Kidney (tissue), 13 donors: ENCODE measurements at regions not wholly inside any gene's neighbourhood (a gene's known extent, or its start where the extent isn't known, plus 50 kb on each side); places are given as distances from the start of the nearest gene placed in this dataset.

ENCODE experiments used
- DNase-seq, 5 donors: peaks; one replicate each; pipeline ENCODE4 v3.0.0-alpha.2; 2013 to 2020
- FAIRE-seq: peaks from 2 replicates; lab custom pipeline; 2012; peaks lifted over from hg19 to GRCh38; lab: Jason Lieb, UNC
- H3K27ac ChIP-seq, 2 donors: one replicate each; pipeline ENCODE4 v1.7.0; 2013; ENCODE audit warnings: low read depth in 2 of 2, low read length in 2 of 2, inconsistent platforms in 1 of 2
- H3K27me3 ChIP-seq: one replicate; pipeline ENCODE4 v1.7.1; 2013; ENCODE audit warnings: low read length, inconsistent platforms; ENCODE audit not compliant: control insufficient read depth, insufficient read depth
- H3K36me3 ChIP-seq, 3 donors: one replicate each; pipeline versions ENCODE4 v1.7.0 to v1.7.1; 2013; ENCODE audit warnings: low read length in 3 of 3, control low read depth in 1 of 3, inconsistent platforms in 1 of 3; ENCODE audit not compliant: insufficient read depth in 3 of 3, control insufficient read depth in 2 of 3
- H3K4me1 ChIP-seq, 3 donors: one replicate each; pipeline versions ENCODE4 v1.7.0 to v1.7.1; 2013; ENCODE audit warnings: low read length in 3 of 3, inconsistent platforms in 1 of 3, low read depth in 1 of 3; ENCODE audit not compliant: control insufficient read depth in 2 of 3, insufficient read depth in 2 of 3
- H3K4me3 ChIP-seq, 3 donors: one replicate each; pipeline versions ENCODE4 v1.7.0 to v1.8.1; 2013; ENCODE audit warnings: low read length in 3 of 3, control low read depth in 1 of 3, inconsistent platforms in 1 of 3
- H3K9ac ChIP-seq, 3 donors: one replicate each; pipeline versions ENCODE4 v1.7.0 to v1.7.1; 2013; ENCODE audit warnings: low read length in 3 of 3, control low read depth in 1 of 3, inconsistent platforms in 1 of 3
- H3K9me3 ChIP-seq, 3 donors: one replicate each; pipeline versions ENCODE4 v1.7.0 to v1.7.1; 2013; ENCODE audit warnings: low read length in 3 of 3, control low read depth in 1 of 3, inconsistent platforms in 1 of 3; ENCODE audit not compliant: control insufficient read depth in 2 of 3, insufficient read depth in 1 of 3
- intact Hi-C: fragments of 100-400 bp; cut with DNase I; formaldehyde crosslinking; loops from one replicate; pipeline ENCODE4 v1.11.1; 2022
- TF ChIP-seq, protein P1 (sequence below): IDR thresholded peaks from 3 replicates; pipeline ENCODE4 v1.5.1; 2012; ENCODE audit warnings: mild to moderate bottlenecking, moderate library complexity, borderline replicate concordance; ENCODE audit not compliant: insufficient read depth; ENCODE audit errors: extremely low read depth
- donor health status: control.
- donor health status: control.
- donor health status: control.
- donor health status: control.
- donor health status: control.
- donor health status: DM: yes; HTN: yes; CAD: no.
- donor health status: Normal renal cell carcinoma (clear cell type).

DNA sequence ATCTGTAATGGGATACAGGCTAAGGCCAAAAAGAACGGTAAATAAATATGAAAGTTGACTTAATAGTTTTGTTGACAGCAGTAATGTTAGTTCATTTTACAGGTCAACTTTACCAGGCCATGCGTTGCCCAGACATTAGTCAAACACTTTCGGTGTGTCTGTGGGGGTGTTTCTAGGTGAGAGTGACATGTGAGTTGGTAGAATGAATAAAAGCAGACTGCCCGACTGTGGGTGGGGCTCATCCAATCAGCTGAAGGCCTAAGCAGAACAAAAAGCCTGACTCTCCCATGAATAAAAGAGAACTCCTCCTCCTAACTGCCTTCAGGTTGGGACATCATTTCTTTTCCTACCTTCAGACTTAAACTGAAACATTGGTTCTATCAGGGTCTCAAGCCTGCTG lies 132.3 kb downstream of the MTPAP start:
- TF ChIP-seq, protein P1, sequence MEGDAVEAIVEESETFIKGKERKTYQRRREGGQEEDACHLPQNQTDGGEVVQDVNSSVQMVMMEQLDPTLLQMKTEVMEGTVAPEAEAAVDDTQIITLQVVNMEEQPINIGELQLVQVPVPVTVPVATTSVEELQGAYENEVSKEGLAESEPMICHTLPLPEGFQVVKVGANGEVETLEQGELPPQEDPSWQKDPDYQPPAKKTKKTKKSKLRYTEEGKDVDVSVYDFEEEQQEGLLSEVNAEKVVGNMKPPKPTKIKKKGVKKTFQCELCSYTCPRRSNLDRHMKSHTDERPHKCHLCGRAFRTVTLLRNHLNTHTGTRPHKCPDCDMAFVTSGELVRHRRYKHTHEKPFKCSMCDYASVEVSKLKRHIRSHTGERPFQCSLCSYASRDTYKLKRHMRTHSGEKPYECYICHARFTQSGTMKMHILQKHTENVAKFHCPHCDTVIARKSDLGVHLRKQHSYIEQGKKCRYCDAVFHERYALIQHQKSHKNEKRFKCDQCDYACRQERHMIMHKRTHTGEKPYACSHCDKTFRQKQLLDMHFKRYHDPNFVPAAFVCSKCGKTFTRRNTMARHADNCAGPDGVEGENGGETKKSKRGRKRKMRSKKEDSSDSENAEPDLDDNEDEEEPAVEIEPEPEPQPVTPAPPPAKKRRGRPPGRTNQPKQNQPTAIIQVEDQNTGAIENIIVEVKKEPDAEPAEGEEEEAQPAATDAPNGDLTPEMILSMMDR, result no peak
- FAIRE-seq, result no peak
- Histone ChIP-seq H3K9me3 (no peaks in the 10 kb centered on the region), H3K27me3 (no peaks in the 10 kb centered on the region), H3K4me3 (no peak overlapping the region), H3K9ac (no peak overlapping the region), H3K4me1 (peaks cover 0 to 10% (median 0%) of the 10 kb centered on the region in 3 donors), H3K36me3 (no peaks in the 10 kb centered on the region), H3K27ac (no peak overlapping the region)
- DNase-seq, result no peak
- intact Hi-C loops, result no loop called here

DNA sequence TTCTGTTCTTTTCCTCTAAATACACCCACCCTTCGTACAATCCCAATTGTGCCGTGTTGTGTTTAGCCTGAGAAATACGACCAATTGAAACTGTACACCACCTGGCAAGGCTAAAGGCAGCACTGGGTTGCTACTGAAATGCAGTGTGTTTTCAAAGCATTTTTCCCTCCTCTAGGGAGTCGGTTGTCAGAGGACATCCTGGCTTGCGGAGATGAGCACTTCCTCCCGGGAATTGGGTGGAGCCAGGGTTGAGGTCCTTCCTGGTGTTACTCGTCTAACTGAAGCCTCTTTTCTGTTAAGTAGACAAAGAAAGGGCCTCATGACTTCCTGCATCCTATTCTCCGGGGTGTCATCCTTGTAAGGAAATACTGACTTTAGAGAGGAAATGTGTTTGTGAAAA lies 133.5 kb downstream of the MTPAP start:
- intact Hi-C loops, result no loop called here
- H3K4me1 ChIP-seq, result peaks cover 0 to 10% (median 0%) of the 10 kb centered on the region in 3 donors
- H3K36me3 ChIP-seq, result no peaks in the 10 kb centered on the region
- H3K9ac ChIP-seq, result no peak overlapping the region
- no peaks in the 10 kb centered on the region for H3K9me3 ChIP-seq
- TF ChIP-seq, protein P1, result no peak
- DNase-seq, result peak in 4 of 5 donors; percentile 68 to 88 (median 77)
- H3K4me3 ChIP-seq, result peak overlapping the region in 1 of 3 donors; percentile 27
- H3K27ac ChIP-seq, result no peak overlapping the region
- no peaks in the 10 kb centered on the region for H3K27me3 ChIP-seq
- no peak for FAIRE-seq

DNA sequence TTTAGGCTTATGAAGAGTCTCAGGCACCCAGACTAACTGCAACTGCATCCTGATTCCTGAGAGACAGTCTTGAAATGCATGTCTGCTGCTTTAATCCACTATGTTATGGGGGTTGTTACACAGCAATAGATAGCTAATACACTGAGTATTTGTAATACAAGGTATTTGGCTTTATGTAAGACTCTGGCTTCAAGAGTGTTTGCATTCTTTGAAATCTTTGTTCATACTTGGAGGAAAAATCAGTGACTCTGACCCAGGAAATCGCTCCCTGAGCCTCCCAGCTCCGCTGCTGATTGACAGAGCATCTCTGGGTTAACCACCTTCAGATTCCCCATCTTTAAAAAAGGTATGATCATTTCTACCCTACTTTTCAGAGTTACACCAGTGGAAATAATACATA lies 133.9 kb downstream of the MTPAP start:
- Histone ChIP-seq H3K4me1 (peaks cover 0 to 7% (median 0%) of the 10 kb centered on the region in 3 donors), H3K9ac (no peak overlapping the region), H3K27me3 (no peaks in the 10 kb centered on the region), H3K9me3 (no peaks in the 10 kb centered on the region), H3K36me3 (no peaks in the 10 kb centered on the region), H3K27ac (no peak overlapping the region), H3K4me3 (no peak overlapping the region)
- DNase-seq (no peak), FAIRE-seq (no peak)
- TF ChIP-seq, protein P1, result no peak
- intact Hi-C loops, result no loop called here

DNA sequence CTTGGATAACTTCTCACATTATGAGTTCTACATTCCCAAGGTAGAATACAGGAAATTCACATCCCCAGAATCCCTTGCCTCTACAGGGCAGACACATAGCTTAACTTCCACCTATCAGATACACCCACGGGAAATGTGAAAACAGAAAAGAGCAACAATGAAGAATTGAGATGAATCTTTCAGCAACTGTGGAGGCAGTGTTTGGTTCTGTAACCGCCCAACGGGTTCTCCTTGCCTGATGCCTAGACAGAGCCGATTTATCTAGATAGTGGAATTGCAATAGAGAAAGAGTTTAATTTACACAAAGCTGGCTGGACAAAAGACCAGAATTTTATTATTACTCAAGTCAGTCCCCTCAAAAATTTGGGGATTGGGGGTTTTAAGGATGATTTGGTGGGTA lies 138.8 kb downstream of the MTPAP start:
- intact Hi-C loops, result no loop called here
- TF ChIP-seq, protein P1, result no peak
- H3K27ac ChIP-seq, result no peak overlapping the region
- no peaks in the 10 kb centered on the region for H3K36me3 ChIP-seq
- peaks cover 0 to 5% (median 5%) of the 10 kb centered on the region in 3 donors for H3K4me1 ChIP-seq
- H3K9me3 ChIP-seq, result no peaks in the 10 kb centered on the region
- no peak overlapping the region for H3K4me3 ChIP-seq
- no peak for DNase-seq
- no peak for FAIRE-seq
- no peaks in the 10 kb centered on the region for H3K27me3 ChIP-seq
- H3K9ac ChIP-seq, result no peak overlapping the region
